ENCODE measurements at regions not wholly inside any gene's neighbourhood (a gene's known extent, or its start where the extent isn't known, plus 50 kb on each side); places are given as distances from the start of the nearest gene placed in this dataset.

DNA sequence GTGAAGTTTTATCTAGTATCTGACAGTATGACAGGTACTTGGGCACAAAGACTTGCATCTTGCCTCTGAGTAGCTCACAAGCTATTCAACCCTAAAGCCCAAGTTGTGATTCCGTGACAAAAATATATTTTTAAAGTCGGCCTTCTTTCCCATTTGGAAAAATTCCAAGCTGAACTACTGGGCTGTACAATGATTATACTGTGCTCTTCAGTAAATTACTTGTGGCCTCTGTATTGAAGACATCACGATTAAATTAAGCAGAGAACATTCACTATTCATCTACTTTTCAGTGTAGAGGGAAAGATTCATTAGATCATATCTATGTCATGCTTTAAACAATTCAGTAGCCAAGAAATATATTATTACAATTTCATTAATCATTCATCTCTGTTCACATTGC is 282.2 kb downstream of the CDH2 start:
- intact Hi-C loops (cut with micrococcal nuclease) = loop anchor here (5.0 kb wide), 1 partner anchor 117 kb away; no protein-coding TSS in a partner anchor
- Histone ChIP-seq H2AFZ (ENCODE audit: low read depth, low read length) (no peak overlapping the region), H3K36me3 (ENCODE audit: control insufficient read depth in 2 of 2, extremely low read depth in 1 of 2, insufficient read depth in 2 of 2, low read length in 2 of 2) (no peaks in the 10 kb centered on the region), H3K27me3 (ENCODE audit: control insufficient read depth in 2 of 2, insufficient read depth in 2 of 2, low read length in 2 of 2) (peaks cover 0 to 2% of the 10 kb centered on the region in 2 experiments), H3K9me3 (replicated peaks; ENCODE audit: control insufficient read depth, insufficient read depth, low read length) (no peaks in the 10 kb centered on the region), H3K9me1 (replicated peaks; ENCODE audit: control insufficient read depth, extremely low read depth, insufficient read depth, low read length) (no peaks in the 10 kb centered on the region), H3K4me2 (ENCODE audit: insufficient read depth, low read length) (no peak overlapping the region), H3K27ac (ENCODE audit: insufficient read depth, low read depth, low read length) (no peak overlapping the region), H3K9ac (replicated peaks; ENCODE audit: extremely low read depth, insufficient read depth, low read length) (no peak overlapping the region), H3K4me3 (replicated peaks in 1 of 3; ENCODE audit: insufficient read depth in 1 of 3, low read depth in 1 of 3, low read length in 3 of 3) (no peak overlapping the region), H3K79me2 (ENCODE audit: control insufficient read depth, insufficient read depth, low read length) (no peaks in the 10 kb centered on the region), H4K20me1 (replicated peaks; ENCODE audit: control insufficient read depth, extremely low read depth, insufficient read depth, low read length) (no peaks in the 10 kb centered on the region), H3K4me1 (ENCODE audit: control insufficient read depth, extremely low read depth, insufficient read depth, low read length) (no peaks in the 10 kb centered on the region)
- DNase-seq (ENCODE audit: low read depth, low spot score) = no peak
- no peak for TF ChIP-seq FOS (IDR thresholded peaks at IDR 0.05; ENCODE audit: borderline replicate concordance, insufficient read depth, low read length)
- TF ChIP-seq POLR2AphosphoS5 (IDR thresholded peaks at IDR 0.05; ENCODE audit: insufficient read depth, low read depth, low read length) = no peak
- TF ChIP-seq CTCF (IDR thresholded peaks at IDR 0.05; ENCODE audit: extremely low read depth in 1 of 2, insufficient read depth in 1 of 2, low read depth in 1 of 2, low read length in 2 of 2) = no peak
- TF ChIP-seq EZH2 (IDR thresholded peaks at IDR 0.05; ENCODE audit: borderline replicate concordance, low read depth, low read length, severe bottlenecking) = no peak
- TF ChIP-seq POLR2A (IDR thresholded peaks at IDR 0.05; ENCODE audit: low read depth, low read length) = no peak
- TF ChIP-seq MAX (IDR thresholded peaks at IDR 0.05; ENCODE audit: insufficient read depth, insufficient read length) = no peak
- TF ChIP-seq JUN (IDR thresholded peaks at IDR 0.05; ENCODE audit: borderline replicate concordance, insufficient read depth, insufficient read length, low read depth) = no peak
- no peak for TF ChIP-seq MYC (IDR thresholded peaks at IDR 0.05; ENCODE audit: low read depth, low read length)
- TF ChIP-seq GATA2 (IDR thresholded peaks at IDR 0.05; ENCODE audit: insufficient read depth, insufficient read length, low read depth, low read length) = no peak
- POLR2A ChIA-PET = no interaction called here
- CTCF ChIA-PET = no interaction called here
- no peak for FAIRE-seq
- dilution Hi-C loops (cut with MboI; ENCODE audit: extremely low pct_ligation_motif_present, low sequenced_read_pairs) = no loop called here
- BruUV-seq (replicated peaks) = no TSS peak
